WTC11 (cell line): ENCODE measurements at regions not wholly inside any gene's neighbourhood (a gene's known extent, or its start where the extent isn't known, plus 50 kb on each side); places are given as distances from the start of the nearest gene placed in this dataset.

ENCODE experiments used
- ATAC-seq: fragments of 200-7000 bp; cut with Tn5 transposase; 2 replicates; pipeline ENCODE4 v1.10.0; 2021; ENCODE audit warnings: mild to moderate bottlenecking, moderate library complexity
- CTCF ChIA-PET: fragments of 300-600 bp; sonication (Branson Sonifier 250); formaldehyde crosslinking; loops from one replicate; lab custom pipeline; 2021; ENCODE audit warnings: antibody characterized with exemption; lab: Charles Lee
- POLR2A ChIA-PET: fragments of 350-600 bp; sonication (Branson Sonifier 250); formaldehyde crosslinking; loops from one replicate; lab custom pipeline; 2021; ENCODE audit warnings: antibody characterized with exemption; lab: Charles Lee
- DNase-seq: peaks from one replicate; pipeline ENCODE4 v3.0.0; 2021; ENCODE audit warnings: low spot score
- H3K27ac Mint-ChIP-seq: 2 replicates; pipeline ENCODE4 v1.8.0; 2021; ENCODE audit warnings: mixed read lengths
- H3K27me3 Mint-ChIP-seq: 2 replicates; pipeline ENCODE4 v1.8.0; 2021; ENCODE audit warnings: low read depth, mild to moderate bottlenecking, moderate library complexity, mixed read lengths
- H3K36me3 Mint-ChIP-seq: 2 replicates; pipeline ENCODE4 v1.8.0; 2021; ENCODE audit warnings: mixed read lengths
- H3K4me1 Mint-ChIP-seq: 2 replicates; pipeline ENCODE4 v1.8.0; 2022; ENCODE audit warnings: mixed read lengths
- H3K4me3 Mint-ChIP-seq: 2 replicates; pipeline ENCODE4 v1.8.0; 2021; ENCODE audit warnings: mild to moderate bottlenecking, moderate library complexity, mixed read lengths
- H3K9me3 Mint-ChIP-seq: 2 replicates; pipeline ENCODE4 v1.8.0; 2021; ENCODE audit warnings: mixed read lengths
- ARID4B ChIP-seq: sonication (generic); formaldehyde crosslinking; IDR thresholded peaks from 2 replicates; pipeline ENCODE4 v1.8.0; 2023; ENCODE audit warnings: missing genetic modification reagents, mild to moderate bottlenecking, borderline replicate concordance
- ATF1 ChIP-seq: sonication (generic); formaldehyde crosslinking; IDR thresholded peaks from 2 replicates; pipeline ENCODE4 v1.8.1; 2023; ENCODE audit warnings: mild to moderate bottlenecking, moderate library complexity, missing genetic modification reagents
- ELF4 ChIP-seq: sonication (generic); formaldehyde crosslinking; IDR thresholded peaks from 2 replicates; pipeline ENCODE4 v1.8.1; 2022; ENCODE audit warnings: low read depth, mild to moderate bottlenecking, moderate library complexity, missing genetic modification reagents
- EMX1 ChIP-seq: fragments of 250-450 bp; sonication (Bioruptor Pico); IDR thresholded peaks from 2 replicates; pipeline ENCODE4 v1.8.0; 2021; ENCODE audit warnings: mild to moderate bottlenecking
- ESRRA ChIP-seq: sonication (generic); formaldehyde crosslinking; IDR thresholded peaks from 2 replicates; pipeline ENCODE4 v1.8.1; 2022; ENCODE audit warnings: mild to moderate bottlenecking, missing genetic modification reagents, borderline replicate concordance
- IRF2 ChIP-seq: sonication (generic); formaldehyde crosslinking; IDR thresholded peaks from 2 replicates; pipeline ENCODE4 v1.8.0; 2022; ENCODE audit warnings: low read depth, missing genetic modification reagents, borderline replicate concordance
- JUN ChIP-seq: sonication (generic); formaldehyde crosslinking; IDR thresholded peaks from 2 replicates; pipeline ENCODE4 v1.8.0; 2023; ENCODE audit warnings: mild to moderate bottlenecking, missing genetic modification reagents
- KAT7 ChIP-seq: sonication (generic); formaldehyde crosslinking; IDR thresholded peaks from 2 replicates; pipeline ENCODE4 v1.8.1; 2023; ENCODE audit warnings: missing genetic modification reagents, mild to moderate bottlenecking, borderline replicate concordance
- NFYB ChIP-seq: sonication (generic); formaldehyde crosslinking; conservative IDR thresholded peaks from 2 replicates; pipeline ENCODE4 v1.8.0; 2022; ENCODE audit warnings: low read depth, missing genetic modification reagents
- NR3C1 ChIP-seq: sonication (generic); formaldehyde crosslinking; conservative IDR thresholded peaks from 2 replicates; pipeline ENCODE4 v1.8.1; 2023; ENCODE audit warnings: low read depth, mild to moderate bottlenecking, missing genetic modification reagents
- PRDM15 ChIP-seq: sonication (generic); formaldehyde crosslinking; IDR thresholded peaks from 2 replicates; pipeline ENCODE4 v1.8.0; 2022; ENCODE audit warnings: missing genetic modification reagents
- RELA ChIP-seq: sonication (generic); formaldehyde crosslinking; IDR thresholded peaks from 2 replicates; pipeline ENCODE4 v1.8.1; 2022; ENCODE audit warnings: missing genetic modification reagents, mild to moderate bottlenecking, borderline replicate concordance
- TCF7 ChIP-seq: sonication (generic); formaldehyde crosslinking; IDR thresholded peaks from 2 replicates; pipeline ENCODE4 v1.8.0; 2022; ENCODE audit warnings: mild to moderate bottlenecking, low read depth, missing genetic modification reagents, moderate library complexity
- TP53 ChIP-seq: sonication (generic); formaldehyde crosslinking; IDR thresholded peaks from 2 replicates; pipeline ENCODE4 v1.8.1; 2023; ENCODE audit warnings: mild to moderate bottlenecking, missing genetic modification reagents
- ZBTB21 ChIP-seq: sonication (generic); formaldehyde crosslinking; IDR thresholded peaks from 2 replicates; pipeline ENCODE4 v1.8.1; 2023; ENCODE audit warnings: mild to moderate bottlenecking, missing genetic modification reagents, borderline replicate concordance
- ZNF219 ChIP-seq: sonication (generic); formaldehyde crosslinking; IDR thresholded peaks from 2 replicates; pipeline ENCODE4 v1.8.0; 2023; ENCODE audit warnings: missing genetic modification reagents, mild to moderate bottlenecking, borderline replicate concordance
- ZNF232 ChIP-seq: sonication (generic); formaldehyde crosslinking; IDR thresholded peaks from 2 replicates; pipeline ENCODE4 v1.8.0; 2022; ENCODE audit warnings: mild to moderate bottlenecking, missing genetic modification reagents
- ZNF263 ChIP-seq: sonication (generic); formaldehyde crosslinking; IDR thresholded peaks from 2 replicates; pipeline ENCODE4 v1.8.1; 2022; ENCODE audit warnings: low read depth, mild to moderate bottlenecking, moderate library complexity, missing genetic modification reagents
- ZNF396 ChIP-seq: fragments of 250-450 bp; sonication (Bioruptor Pico); IDR thresholded peaks from 2 replicates; pipeline ENCODE4 v1.8.0; 2021; ENCODE audit warnings: mild to moderate bottlenecking, moderate library complexity, borderline replicate concordance
- ZNF423 ChIP-seq: fragments of 250-450 bp; sonication (Bioruptor Pico); IDR thresholded peaks from 2 replicates; pipeline ENCODE4 v2.1.2; 2022; ENCODE audit warnings: mild to moderate bottlenecking, moderate library complexity
- TF ChIP-seq, protein P1 (sequence below): sonication (generic); formaldehyde crosslinking; IDR thresholded peaks from 2 replicates; pipeline ENCODE4 v1.8.0; 2022; ENCODE audit warnings: mild to moderate bottlenecking, missing genetic modification reagents
- TF ChIP-seq, protein P2 (sequence below): fragments of 250-450 bp; sonication (Bioruptor Pico); IDR thresholded peaks from 2 replicates; pipeline ENCODE4 v1.8.0; 2021; ENCODE audit warnings: mild to moderate bottlenecking

DNA sequence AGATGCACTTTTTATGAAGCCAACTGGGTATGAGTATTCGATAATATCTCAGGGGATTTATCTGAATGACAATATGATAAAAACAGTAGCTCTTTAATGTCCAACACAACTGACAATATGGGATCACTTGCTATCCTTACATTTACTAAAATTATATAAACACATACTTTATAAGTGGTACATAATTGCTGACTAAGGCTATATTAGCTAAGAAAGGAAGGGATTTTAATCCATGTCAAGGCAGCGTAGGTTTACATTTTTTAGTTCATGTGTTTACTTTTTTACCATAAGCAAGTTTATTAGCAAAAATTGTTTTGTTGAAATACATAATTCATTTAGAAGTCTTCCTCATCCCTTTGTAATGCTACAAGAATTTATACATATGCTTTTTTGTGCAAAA lies 796.2 kb downstream of the TLE1 start:
- ATAC-seq = no peak
- POLR2A ChIA-PET = no interaction called here
- H3K27ac Mint-ChIP-seq = no peak overlapping the region

GRCh38 chr9:80892703-80893102 lies 796.6 kb downstream of the TLE1 start:
- Mint-ChIP-seq H3K9me3 (peaks cover 13% of the 10 kb centered on the region), H3K36me3 (no peaks in the 10 kb centered on the region), H3K4me3 (no peak overlapping the region), H3K27me3 (no peaks in the 10 kb centered on the region), H3K27ac (no peak overlapping the region)
- ChIA-PET POLR2A (no interaction called here), CTCF (no interaction called here)
- DNase-seq = no peak
- TF ChIP-seq NFYB (CRISPR knock-in tag) (no peak), RELA (CRISPR knock-in tag) (no peak)
- TF ChIP-seq, all 79 proteins: peak for 0
- no peak for ATAC-seq
- no peaks in the 10 kb centered on the region for H3K4me1 Mint-ChIP-seq

More for the DNA sequence above, 796.2 kb downstream of the TLE1 start:
- peaks cover 13% of the 10 kb centered on the region for H3K9me3 Mint-ChIP-seq
- H3K4me1 Mint-ChIP-seq = no peaks in the 10 kb centered on the region
- no peaks in the 10 kb centered on the region for H3K27me3 Mint-ChIP-seq
- H3K4me3 Mint-ChIP-seq = no peak overlapping the region
- no peaks in the 10 kb centered on the region for H3K36me3 Mint-ChIP-seq
- TF ChIP-seq ATF1 (CRISPR knock-in tag) = no peak
- no peak for TF ChIP-seq PRDM15 (CRISPR knock-in tag)
- TF ChIP-seq ZNF232 (CRISPR knock-in tag) = no peak
- TF ChIP-seq ARID4B (CRISPR knock-in tag) = no peak
- TF ChIP-seq ESRRA = no peak
- TF ChIP-seq EMX1 (CRISPR knock-in tag) = no peak
- TF ChIP-seq NFYB (CRISPR knock-in tag) = no peak
- no peak for TF ChIP-seq ELF4 (CRISPR knock-in tag)
- no peak for DNase-seq
- CTCF ChIA-PET = no interaction called here

GRCh38 chr9:80890124-80890523 lies 799.2 kb downstream of the TLE1 start:
- CTCF ChIA-PET = no interaction called here
- DNase-seq = no peak
- Mint-ChIP-seq H3K36me3 (no peaks in the 10 kb centered on the region), H3K4me1 (peaks cover 3% of the 10 kb centered on the region; the same call in 1 of the 2 replicates), H3K27ac (no peak overlapping the region), H3K27me3 (no peaks in the 10 kb centered on the region), H3K4me3 (no peak overlapping the region), H3K9me3 (peaks cover 9% of the 10 kb centered on the region)
- no peak for ATAC-seq
- TF ChIP-seq ZNF263 = no peak
- TF ChIP-seq TCF7 (CRISPR knock-in tag) = no peak
- TF ChIP-seq ZNF219 = no peak
- no peak for TF ChIP-seq TP53 (CRISPR knock-in tag)
- TF ChIP-seq, protein P1, sequence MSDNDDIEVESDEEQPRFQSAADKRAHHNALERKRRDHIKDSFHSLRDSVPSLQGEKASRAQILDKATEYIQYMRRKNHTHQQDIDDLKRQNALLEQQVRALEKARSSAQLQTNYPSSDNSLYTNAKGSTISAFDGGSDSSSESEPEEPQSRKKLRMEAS (CRISPR knock-in tag) = no peak
- no peak for TF ChIP-seq JUN
- no peak for TF ChIP-seq NR3C1 (CRISPR knock-in tag)
- TF ChIP-seq ZBTB21 = no peak
- TF ChIP-seq ZNF423 (CRISPR knock-in tag) = no peak
- TF ChIP-seq, protein P2, sequence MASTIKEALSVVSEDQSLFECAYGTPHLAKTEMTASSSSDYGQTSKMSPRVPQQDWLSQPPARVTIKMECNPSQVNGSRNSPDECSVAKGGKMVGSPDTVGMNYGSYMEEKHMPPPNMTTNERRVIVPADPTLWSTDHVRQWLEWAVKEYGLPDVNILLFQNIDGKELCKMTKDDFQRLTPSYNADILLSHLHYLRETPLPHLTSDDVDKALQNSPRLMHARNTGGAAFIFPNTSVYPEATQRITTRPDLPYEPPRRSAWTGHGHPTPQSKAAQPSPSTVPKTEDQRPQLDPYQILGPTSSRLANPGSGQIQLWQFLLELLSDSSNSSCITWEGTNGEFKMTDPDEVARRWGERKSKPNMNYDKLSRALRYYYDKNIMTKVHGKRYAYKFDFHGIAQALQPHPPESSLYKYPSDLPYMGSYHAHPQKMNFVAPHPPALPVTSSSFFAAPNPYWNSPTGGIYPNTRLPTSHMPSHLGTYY (CRISPR knock-in tag) = no peak
- TF ChIP-seq IRF2 = no peak
- no peak for TF ChIP-seq KAT7 (CRISPR knock-in tag)
- no peak for TF ChIP-seq ZNF396 (CRISPR knock-in tag)
- POLR2A ChIA-PET = no interaction called here
